Activated T-cell treated with anti-CD3 and anti-CD28 coated beads, Interleukin-2, amount 50 U/mL, for 1 hour (primary cell): ENCODE measurements at regions not wholly inside any gene's neighbourhood (a gene's known extent, or its start where the extent isn't known, plus 50 kb on each side); places are given as distances from the start of the nearest gene placed in this dataset.

ENCODE experiments used
- DNase-seq: peaks from one replicate; pipeline ENCODE4 v3.0.0-alpha.2; 2020

GRCh38 chr5:134063188-134063820 is 51.2 kb upstream of the TCF7 start:
- DNase-seq = peak; percentile 9

DNA sequence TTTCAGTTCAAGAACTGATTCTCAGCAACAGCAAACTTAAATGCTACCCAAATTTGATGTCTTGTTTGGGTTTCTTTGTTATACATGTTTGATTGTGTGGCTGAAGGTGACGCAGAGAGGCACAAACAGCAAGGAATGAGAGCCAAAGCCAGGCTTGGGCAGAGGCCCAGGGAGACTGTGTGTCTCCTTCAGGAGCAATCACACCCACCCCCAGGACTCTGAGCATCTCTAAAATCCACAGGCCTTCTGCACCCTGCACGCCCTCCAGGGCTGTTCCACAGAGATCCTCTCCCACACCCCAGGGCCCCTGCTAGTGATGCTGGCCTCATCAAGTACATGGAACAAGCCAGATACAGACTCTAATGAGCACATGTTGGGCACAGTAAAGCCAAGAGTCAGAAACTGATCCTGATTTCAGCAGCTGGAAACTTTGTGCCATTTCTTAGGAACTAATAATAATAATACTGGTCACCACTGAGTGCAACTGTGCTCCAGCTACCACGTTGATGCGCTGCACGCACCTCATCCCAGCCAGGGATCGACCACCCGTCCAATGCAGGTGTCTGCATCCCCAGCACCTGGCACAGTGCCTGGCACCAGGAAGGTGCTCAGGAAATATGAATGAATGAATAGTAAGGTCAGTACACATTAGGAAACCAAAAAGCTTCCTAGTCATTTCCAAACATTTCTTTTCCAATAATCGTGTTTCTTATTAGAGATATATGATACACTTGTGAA is 54.6 kb upstream of the TCF7 start:
- DNase-seq = no peak

- no peak for DNase-seq
Measured at GRCh38 chr5:134055015-134055414, 50.2 kb upstream of the VDAC1 start.
